ENCODE measurements at regions not wholly inside any gene's neighbourhood (a gene's known extent, or its start where the extent isn't known, plus 50 kb on each side); places are given as distances from the start of the nearest gene placed in this dataset.
"Not testable (repeated sequence)": the region's sequence is repeated elsewhere in the genome, so short reads cannot be mapped to it uniquely, and the experiment has no call there.

- DNase-seq (ENCODE audit: low read depth in 3 of 3) = not testable (repeated sequence)
Observed at GRCh38 chr10:124148509-124149188, 55.3 kb upstream of the CHST15 start.

GRCh38 chr10:124146483-124146882 lies 53.1 kb upstream of the CHST15 start:
- no peak for DNase-seq (ENCODE audit: low read depth in 3 of 3)

GRCh38 chr10:124145109-124145870 lies 51.9 kb upstream of the CHST15 start:
- DNase-seq (ENCODE audit: low read depth in 3 of 3) = no peak

- DNase-seq (ENCODE audit: low read depth in 3 of 3) = no peak
Observed at GRCh38 chr10:124144536-124144935, 51.1 kb upstream of the CHST15 start.

GRCh38 chr10:124143721-124144120 lies 50.3 kb upstream of the CHST15 start:
- no peak for DNase-seq (ENCODE audit: low read depth in 3 of 3)

Measured in stimulated activated CD4-positive, alpha-beta T cell treated with anti-CD3 and anti-CD28 coated beads, TNF-alpha, amount 100 ng/mL, for 48 hours (primary cell).